IPS-11a (cell line): ENCODE measurements at regions not wholly inside any gene's neighbourhood (a gene's known extent, or its start where the extent isn't known, plus 50 kb on each side); places are given as distances from the start of the nearest gene placed in this dataset.
"Not testable (repeated sequence)": the region's sequence is repeated elsewhere in the genome, so short reads cannot be mapped to it uniquely, and the experiment has no call there.

Experiments
- H3K4me3 ChIP-seq: one replicate; pipeline ENCODE4 v1.5.1; 2013; ENCODE audit warnings: low read depth, low read length, control low read depth

DNA sequence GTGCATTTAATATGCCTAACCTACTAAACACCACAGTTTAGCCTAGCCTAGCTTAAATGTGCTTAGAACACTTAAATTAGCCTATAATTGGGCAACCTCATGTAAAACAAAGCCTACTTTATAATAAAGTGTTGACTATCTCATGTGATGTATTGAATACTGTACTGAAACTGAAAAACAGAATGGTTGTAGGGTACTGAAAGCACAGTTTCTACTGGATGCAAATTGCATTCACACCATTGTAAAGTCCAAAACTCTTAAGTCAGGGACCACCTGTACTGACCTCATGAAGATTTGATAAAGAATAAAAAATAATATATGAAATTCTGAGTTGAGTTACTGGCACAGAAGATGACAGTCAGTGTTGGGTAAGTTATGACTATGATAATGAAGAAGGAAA lies 625.4 kb upstream of the SOX9 start:
- H3K4me3 ChIP-seq, result no peak overlapping the region

GRCh38 chr17:71496552-71496951 lies 624.3 kb upstream of the SOX9 start:
- no peak overlapping the region for H3K4me3 ChIP-seq

GRCh38 chr17:71500761-71501555 lies 619.9 kb upstream of the SOX9 start:
- H3K4me3 ChIP-seq, result no peak overlapping the region

DNA sequence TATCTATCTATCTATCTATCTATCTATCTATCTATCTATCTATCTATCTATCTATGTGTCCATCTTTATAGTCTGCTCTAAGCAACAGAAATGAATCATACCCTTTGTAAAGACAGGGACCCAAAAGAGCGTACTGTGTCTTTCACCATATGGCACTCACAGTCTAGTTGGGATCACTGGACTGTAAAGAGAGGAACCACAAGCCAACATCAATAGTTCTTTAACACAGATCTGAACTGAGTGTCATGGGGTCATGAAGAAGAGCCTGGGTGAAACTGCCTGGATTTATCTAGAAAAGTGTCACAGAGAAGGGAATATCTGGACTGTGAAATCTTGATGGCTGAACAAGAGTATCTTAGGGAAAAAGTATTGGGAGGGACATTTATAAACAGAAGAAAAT lies 619.1 kb upstream of the SOX9 start:
- no peak overlapping the region for H3K4me3 ChIP-seq

- no peak overlapping the region for H3K4me3 ChIP-seq
Observed at GRCh38 chr17:71502443-71502842, 618.4 kb upstream of the SOX9 start.

- H3K4me3 ChIP-seq, result no peak overlapping the region
Observed at GRCh38 chr17:71503710-71504465, 616.9 kb upstream of the SOX9 start.

DNA sequence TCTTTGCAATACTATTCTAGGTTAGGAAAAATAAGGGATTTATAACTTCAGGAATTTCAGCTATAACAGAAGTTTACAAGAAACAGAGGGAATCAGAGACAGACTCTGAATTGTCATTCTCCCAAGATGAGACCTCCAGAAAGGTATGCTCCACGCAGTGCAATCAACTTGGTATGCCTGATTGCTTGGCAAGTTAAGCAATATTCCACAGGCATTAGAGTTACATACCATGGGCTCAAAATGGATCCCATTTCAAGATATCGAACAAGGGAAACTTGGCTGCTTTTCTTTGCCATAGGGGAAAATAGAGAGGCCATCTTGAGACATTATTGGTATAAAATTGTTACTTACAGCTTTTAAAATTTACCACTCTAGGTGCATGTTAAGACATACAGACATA lies 615.6 kb upstream of the SOX9 start:
- no peak overlapping the region for H3K4me3 ChIP-seq

- H3K4me3 ChIP-seq, result no peak overlapping the region
Observed at GRCh38 chr17:71505981-71506380, 614.8 kb upstream of the SOX9 start.

DNA sequence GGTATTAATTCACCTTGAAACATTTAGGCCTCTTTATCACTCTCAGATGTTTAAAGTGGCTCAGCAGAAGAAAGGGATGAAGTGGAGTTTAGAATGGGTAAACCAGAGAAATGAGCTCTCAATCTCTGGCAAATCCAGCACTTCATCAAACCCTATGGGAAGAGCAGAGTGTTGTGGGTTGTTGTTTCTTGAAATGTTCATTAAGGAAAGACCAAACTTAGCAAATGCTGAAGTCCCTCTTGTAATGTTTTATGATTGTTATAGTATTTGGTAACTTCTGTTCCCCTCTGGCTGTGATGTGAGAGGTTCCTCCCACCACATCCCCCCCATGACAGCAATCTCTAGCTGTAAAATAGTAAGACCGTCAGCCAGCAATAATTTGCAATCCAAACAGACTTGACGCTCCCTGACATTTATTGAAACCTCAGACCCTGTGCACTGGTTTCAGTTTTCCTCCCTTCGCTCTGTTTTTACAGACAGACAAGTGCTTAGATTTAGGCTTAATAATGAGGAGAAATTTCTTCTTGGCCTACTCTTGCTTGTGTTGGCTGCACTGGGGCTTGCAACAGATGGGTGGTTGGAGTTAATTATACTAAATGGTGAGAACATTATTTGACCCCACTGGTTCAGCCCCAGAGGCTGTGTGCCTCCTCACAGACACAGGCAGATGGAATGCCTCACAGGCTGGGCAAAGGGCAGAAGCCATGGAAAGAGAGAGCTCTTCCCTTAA lies 609.4 kb upstream of the SOX9 start:
- H3K4me3 ChIP-seq, result no peak overlapping the region

DNA sequence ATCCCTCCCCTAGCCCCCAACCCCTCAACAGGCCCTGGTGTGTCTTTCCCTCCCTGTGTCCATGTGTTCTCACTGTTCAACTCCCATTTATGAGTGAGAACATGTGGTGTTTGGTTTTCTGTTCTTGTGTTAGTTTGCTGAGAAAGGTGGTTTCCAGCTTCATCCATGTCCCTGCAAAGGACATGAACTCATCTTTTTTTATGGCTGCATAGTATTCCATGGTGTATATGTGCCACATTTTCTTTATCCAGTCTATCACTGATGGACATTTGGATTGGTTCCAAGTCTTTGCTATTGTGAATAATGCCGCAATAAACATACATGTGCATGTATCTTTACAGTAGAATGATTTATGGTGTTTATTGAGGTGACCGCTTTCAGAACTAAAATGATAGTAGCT lies 607.1 kb upstream of the SOX9 start:
- not testable (repeated sequence) for H3K4me3 ChIP-seq

DNA sequence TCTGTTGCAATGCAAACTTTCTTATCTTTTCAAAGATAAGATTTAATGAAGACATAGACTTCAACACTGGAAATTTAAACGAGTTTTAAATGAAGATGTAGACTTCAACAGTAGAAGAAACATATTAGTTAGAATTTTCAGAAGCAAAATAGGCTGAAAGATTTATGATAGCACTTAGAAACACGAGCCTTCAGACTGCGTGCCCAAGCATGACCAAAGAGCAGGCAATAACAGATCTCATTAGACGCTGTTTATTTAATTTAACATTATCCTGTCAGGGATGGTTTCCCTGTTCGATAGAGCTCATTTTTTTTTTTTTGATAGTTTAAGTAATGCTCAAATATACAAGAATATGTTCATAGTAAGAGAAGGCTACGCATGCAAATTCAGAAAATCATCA lies 604.7 kb upstream of the SOX9 start:
- H3K4me3 ChIP-seq, result no peak overlapping the region

GRCh38 chr17:71519285-71519684 lies 601.5 kb upstream of the SOX9 start:
- no peak overlapping the region for H3K4me3 ChIP-seq

GRCh38 chr17:71521724-71522123 lies 599.1 kb upstream of the SOX9 start:
- no peak overlapping the region for H3K4me3 ChIP-seq

DNA sequence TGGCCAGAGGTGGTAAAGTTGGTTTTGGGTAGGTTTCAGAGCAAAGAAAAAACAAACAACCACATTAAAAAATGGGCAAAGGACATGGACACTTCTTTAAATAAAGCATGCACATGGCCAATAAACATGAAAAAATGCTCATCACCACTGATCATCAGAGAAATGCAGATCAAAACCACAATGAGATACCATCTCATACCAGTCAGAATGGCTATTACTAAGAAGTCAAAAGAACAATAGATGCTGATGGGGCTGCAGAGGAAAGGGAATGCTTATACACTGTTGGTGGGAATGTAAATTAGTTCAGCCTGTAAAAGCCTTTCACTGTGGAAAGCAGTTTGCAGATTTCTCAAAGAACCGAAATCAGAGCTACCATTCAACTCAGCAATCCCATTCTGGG lies 598.4 kb upstream of the SOX9 start:
- no peak overlapping the region for H3K4me3 ChIP-seq

DNA sequence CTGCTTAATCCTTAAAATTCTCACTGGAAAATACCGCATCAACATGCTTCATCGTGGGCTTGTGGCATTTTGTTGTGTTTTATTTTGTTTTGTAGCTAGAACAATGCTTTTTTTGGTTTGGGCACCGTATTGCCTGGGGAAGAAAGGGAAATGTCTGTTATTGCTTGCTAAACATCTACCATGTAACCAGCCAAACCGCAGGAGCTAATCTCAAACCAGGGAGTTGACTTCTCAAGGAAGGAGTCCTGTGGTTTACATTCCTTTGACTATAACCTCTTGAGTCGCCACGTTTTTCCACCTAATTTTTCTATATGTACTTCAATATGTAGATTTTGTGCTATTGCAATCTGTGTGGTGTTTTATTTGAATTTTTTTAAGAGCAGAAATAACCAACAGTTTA lies 593.5 kb upstream of the SOX9 start:
- no peak overlapping the region for H3K4me3 ChIP-seq

- no peak overlapping the region for H3K4me3 ChIP-seq
Observed at GRCh38 chr17:71528210-71528609, 592.6 kb upstream of the SOX9 start.

DNA sequence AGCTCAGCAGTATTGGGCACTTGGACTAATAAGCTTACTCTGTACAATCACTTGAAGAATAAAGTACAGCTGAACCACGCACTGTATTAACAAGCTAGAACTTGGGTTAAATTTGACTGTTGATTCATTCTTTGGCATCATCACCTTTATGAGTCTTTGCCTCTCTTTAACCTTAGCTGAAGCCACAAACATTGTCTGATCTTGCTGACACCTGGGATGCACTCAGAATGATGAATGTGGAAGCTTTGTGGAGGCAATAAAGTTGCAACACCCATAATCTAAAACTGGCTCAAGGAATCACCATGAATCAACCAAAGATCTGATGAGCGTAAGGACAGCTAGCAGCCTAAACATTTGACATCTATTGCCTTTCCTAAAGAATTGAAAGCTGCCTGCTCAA lies 590.6 kb upstream of the SOX9 start:
- H3K4me3 ChIP-seq, result no peak overlapping the region

- no peak overlapping the region for H3K4me3 ChIP-seq
Observed at GRCh38 chr17:71535321-71535720, 585.5 kb upstream of the SOX9 start.

DNA sequence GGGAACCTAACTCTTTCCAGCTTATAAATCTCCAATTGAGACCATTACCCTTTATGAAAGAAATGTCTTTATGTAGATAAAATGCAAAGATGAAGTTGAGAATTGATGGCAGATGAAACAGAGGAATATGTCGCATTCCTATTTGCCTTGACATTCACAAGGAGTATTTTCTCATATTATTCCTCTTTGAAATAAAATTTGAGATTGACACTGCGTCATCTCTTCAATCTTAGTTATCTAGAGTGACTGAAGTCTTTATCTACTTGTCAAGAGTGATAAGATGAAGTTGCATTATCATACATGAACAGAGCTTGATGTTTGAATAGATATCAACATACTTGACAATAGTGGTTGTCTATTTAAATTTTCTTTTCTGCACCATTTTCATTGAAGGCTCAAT lies 574.4 kb upstream of the SOX9 start:
- no peak overlapping the region for H3K4me3 ChIP-seq

GRCh38 chr17:71547904-71548303 lies 572.9 kb upstream of the SOX9 start:
- H3K4me3 ChIP-seq, result no peak overlapping the region

- no peak overlapping the region for H3K4me3 ChIP-seq
Observed at GRCh38 chr17:71548540-71549190, 572.2 kb upstream of the SOX9 start.
